PC-3 (cell line): ENCODE measurements at regions not wholly inside any gene's neighbourhood (a gene's known extent, or its start where the extent isn't known, plus 50 kb on each side); places are given as distances from the start of the nearest gene placed in this dataset.

Source experiments
- CTCF ChIP-seq: fragments of 300-600 bp; sonication (generic); conservative IDR thresholded peaks from 2 replicates; pipeline ENCODE4 v1.5.1; 2017; ENCODE audit warnings: antibody characterized with exemption, low read depth, mild to moderate bottlenecking, low read length
- EZH2 ChIP-seq: fragments of 300-600 bp; sonication (generic); IDR thresholded peaks from one replicate; pipeline ENCODE4 v1.6.1; 2017; ENCODE audit warnings: antibody characterized with exemption, mild to moderate bottlenecking, low read length; ENCODE audit not compliant: unreplicated experiment
- EZH2phosphoT487 ChIP-seq: fragments of 300-600 bp; sonication (generic); IDR thresholded peaks from 2 replicates; pipeline ENCODE4 v1.6.1; 2018; ENCODE audit warnings: mild to moderate bottlenecking, antibody characterized with exemption, low read length, borderline replicate concordance

GRCh38 chr4:67275179-67275750, 270.0 kb downstream of the CENPC start:
- TF ChIP-seq CTCF (no peak), EZH2 (no peak), EZH2phosphoT487 (no peak)
